GM12872 (cell line): ENCODE measurements at regions not wholly inside any gene's neighbourhood (a gene's known extent, or its start where the extent isn't known, plus 50 kb on each side); places are given as distances from the start of the nearest gene placed in this dataset.

Experiments used
- TF ChIP-seq, protein P1 (sequence below): IDR thresholded peaks from 3 replicates; pipeline ENCODE4 v1.5.1; 2011; ENCODE audit warnings: low read depth, mild to moderate bottlenecking, low read length, moderate library complexity; ENCODE audit not compliant: insufficient read depth

DNA sequence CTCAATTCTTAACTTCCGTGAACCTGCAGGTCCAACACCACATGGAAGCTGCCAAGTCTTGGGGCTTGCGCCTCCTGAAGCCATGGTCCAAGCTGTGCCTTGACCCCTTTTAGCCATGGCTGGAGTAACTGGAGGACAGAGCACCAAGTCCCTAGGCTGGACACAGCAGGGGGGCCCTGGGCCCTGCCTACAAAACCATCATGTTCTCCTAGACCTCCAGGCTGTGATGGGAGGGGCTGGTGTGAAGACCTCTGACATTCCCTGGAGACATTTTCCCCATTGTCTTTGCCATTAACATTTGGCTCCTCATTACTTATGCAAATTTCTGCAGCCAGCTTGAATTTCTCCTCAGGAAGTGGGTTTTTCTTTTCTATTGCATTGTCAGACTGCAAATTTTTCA is 570.1 kb downstream of the FSCB start:
- TF ChIP-seq, protein P1, sequence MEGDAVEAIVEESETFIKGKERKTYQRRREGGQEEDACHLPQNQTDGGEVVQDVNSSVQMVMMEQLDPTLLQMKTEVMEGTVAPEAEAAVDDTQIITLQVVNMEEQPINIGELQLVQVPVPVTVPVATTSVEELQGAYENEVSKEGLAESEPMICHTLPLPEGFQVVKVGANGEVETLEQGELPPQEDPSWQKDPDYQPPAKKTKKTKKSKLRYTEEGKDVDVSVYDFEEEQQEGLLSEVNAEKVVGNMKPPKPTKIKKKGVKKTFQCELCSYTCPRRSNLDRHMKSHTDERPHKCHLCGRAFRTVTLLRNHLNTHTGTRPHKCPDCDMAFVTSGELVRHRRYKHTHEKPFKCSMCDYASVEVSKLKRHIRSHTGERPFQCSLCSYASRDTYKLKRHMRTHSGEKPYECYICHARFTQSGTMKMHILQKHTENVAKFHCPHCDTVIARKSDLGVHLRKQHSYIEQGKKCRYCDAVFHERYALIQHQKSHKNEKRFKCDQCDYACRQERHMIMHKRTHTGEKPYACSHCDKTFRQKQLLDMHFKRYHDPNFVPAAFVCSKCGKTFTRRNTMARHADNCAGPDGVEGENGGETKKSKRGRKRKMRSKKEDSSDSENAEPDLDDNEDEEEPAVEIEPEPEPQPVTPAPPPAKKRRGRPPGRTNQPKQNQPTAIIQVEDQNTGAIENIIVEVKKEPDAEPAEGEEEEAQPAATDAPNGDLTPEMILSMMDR = no peak

DNA sequence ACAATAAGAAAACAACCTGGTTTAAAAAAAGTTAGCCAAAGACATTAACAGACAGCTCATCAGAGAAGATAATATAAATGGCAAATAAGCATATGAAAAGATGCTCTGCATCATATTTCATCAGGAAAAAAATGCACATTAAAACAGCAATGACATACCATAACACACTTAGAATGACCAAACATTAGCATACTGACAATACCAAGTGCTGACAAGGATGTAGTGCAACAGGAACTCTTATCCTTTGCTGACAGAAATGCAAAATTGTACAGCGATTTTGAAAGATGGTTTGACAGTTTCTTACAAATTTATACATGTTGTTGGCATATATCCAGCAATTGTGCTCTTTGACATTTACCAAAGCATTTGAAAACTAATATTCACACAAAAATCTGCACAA is 573.0 kb downstream of the FSCB start:
- TF ChIP-seq, protein P1 = no peak

DNA sequence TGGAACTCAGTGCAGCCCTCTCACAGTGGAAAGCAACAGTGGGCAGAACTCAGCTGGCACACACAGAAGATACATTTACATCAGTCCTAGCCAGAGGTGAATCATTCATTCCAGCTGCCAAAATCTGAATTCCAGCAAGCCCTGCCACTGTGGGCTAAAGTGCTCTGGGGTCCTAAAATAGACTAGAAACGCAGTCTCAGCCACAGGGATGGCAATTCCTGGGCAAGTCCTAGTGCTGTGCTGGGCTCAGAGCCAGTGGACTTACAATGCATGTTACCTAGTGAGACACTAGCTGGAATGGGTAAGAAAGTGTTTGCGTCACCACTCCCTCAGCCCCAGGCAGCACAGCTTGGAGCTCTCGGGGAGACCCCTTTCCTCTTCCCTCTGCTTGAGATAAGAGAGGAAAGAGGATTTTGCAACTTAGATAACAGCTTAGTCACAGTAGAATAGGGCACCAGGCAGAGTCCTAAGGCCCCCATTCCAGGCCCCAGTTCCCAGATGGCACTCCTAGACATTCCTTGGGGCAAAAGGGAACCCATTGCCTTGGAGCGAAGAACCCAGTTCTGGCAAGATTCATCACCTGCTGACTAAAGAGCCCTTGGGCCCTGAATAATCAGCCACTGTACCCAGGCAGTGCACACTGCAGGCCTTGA is 592.9 kb downstream of the FSCB start:
- TF ChIP-seq, protein P1 = no peak

DNA sequence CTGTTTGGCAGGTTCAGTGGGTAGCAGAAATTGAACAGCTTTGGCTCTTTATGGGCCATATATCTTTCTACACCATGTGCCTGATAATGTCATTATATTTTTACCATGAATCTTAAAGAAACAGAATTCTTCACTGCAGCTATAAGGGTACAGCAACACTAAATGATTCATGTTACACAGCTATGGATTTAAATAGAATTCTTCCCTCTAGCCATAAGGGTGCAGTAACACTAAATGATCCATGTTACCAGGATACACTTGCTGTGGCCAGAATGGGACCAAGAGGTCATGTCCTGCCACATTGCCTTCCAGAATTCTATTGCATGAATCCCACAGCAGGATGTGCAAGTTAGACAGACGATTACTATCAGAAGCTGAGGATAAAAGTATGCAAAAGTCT is 603.9 kb downstream of the FSCB start:
- TF ChIP-seq, protein P1 = no peak

DNA sequence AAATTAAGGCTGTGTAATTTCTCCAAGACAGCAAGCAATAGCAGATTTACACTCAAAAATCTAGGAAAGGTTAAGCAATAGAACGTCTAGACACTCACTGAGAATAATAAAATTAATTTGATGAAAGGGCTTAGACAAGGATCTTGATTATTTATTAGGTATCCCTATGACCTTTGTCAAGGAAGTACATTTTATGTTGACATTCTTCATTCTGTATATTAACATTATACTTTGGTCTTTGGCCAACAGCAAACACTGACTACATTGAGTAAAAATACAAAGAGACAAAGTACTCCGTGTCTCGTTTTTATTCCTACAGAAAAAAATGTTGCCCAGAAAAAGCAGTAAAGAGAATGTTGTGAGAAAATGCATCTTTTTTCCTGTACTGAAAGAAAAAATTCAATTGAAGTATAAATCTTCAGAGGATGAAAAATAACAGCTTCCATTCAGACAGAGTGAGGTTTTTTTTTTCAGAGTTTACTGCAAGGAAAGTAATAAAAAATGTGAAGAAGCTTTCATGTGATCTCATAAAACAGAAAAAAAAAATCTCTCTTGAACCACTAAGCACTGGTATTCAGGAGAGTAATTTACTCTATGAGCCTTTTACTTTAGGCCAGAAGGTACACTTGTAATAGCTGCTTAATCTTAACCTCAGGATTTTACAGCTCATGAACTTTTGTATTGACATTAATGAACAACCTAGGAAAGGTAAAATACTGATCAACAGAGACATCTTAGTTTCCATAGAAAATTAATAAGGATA is 605.0 kb downstream of the FSCB start:
- TF ChIP-seq, protein P1 = no peak

DNA sequence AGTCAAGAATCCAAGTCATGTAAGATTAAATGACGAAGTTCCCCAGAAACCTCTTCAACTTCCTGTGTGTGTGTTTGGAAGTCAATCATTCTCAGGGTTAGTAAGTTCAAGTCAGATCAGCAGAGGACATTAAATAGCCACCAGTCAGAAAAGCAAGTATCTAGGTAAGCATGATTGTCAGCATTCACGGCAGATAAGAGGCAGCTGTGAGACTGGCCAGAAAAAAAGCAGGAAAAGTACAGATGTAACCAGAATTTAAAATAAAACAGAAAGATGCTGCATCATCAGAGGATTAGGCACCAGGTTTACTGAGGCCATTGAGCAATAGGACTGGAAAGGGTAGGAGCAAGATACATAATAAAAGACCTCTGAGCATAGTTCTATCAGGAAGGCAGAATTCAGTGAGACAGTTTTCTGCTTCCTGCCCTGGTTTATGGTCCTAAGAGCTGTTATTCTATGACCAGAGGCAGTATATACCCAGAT is 606.9 kb downstream of the FSCB start:
- TF ChIP-seq, protein P1 = no peak

DNA sequence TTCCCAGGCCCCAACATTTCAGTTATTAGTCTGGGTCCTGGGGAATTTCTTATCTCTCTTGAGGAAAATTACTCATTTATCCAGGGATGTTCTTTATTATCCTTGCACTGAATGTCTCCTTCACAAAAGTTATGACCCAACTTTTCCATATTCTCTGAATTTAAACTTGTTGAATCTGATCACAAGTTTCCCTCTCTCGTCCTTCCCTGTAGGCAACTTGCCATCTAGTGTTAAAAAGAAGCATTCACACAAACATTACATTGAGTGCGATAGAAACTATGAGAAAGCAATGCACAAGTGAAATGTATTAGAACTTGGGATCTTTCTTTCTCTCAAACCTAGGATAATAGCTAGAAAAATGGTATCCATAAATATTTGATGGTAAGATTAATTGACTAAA is 608.4 kb downstream of the FSCB start:
- TF ChIP-seq, protein P1 = no peak
